Fibroblast of mammary gland (primary cell): ENCODE measurements at regions not wholly inside any gene's neighbourhood (a gene's known extent, or its start where the extent isn't known, plus 50 kb on each side); places are given as distances from the start of the nearest gene placed in this dataset.
"Not testable (repeated sequence)": the region's sequence is repeated elsewhere in the genome, so short reads cannot be mapped to it uniquely, and the experiment has no call there.

Source experiments
- DNase-seq: peaks from one replicate; pipeline ENCODE4 v3.0.0-alpha.2; 2010; ENCODE audit warnings: low read depth
- H3K4me3 ChIP-seq: 2 replicates; pipeline ENCODE4 v1.5.1; 2011; ENCODE audit warnings: low read depth, mild to moderate bottlenecking, low read length, moderate library complexity; ENCODE audit not compliant: control insufficient read depth
- CTCF ChIP-seq: conservative IDR thresholded peaks from 2 replicates; pipeline ENCODE4 v1.5.1; 2011; ENCODE audit warnings: low read depth, low read length, inconsistent platforms; ENCODE audit not compliant: control insufficient read depth, insufficient read depth

- no peak overlapping the region for H3K4me3 ChIP-seq
- no peak for TF ChIP-seq CTCF
- DNase-seq: no peak
Measured at GRCh38 chr14:36423430-36423829, 96.6 kb downstream of the NKX2-1 start.

GRCh38 chr14:36420149-36420687 lies 99.8 kb upstream of the MBIP start:
- no peak for DNase-seq
- H3K4me3 ChIP-seq: no peak overlapping the region
- TF ChIP-seq CTCF: no peak

GRCh38 chr14:36418937-36419336 lies 98.5 kb upstream of the MBIP start:
- no peak overlapping the region for H3K4me3 ChIP-seq
- no peak for DNase-seq
- TF ChIP-seq CTCF: no peak

GRCh38 chr14:36411951-36412350 lies 91.5 kb upstream of the MBIP start:
- DNase-seq, H3K4me3 ChIP-seq: not testable (repeated sequence)

GRCh38 chr14:36408388-36408787 lies 88.0 kb upstream of the MBIP start:
- TF ChIP-seq CTCF: no peak
- no peak overlapping the region for H3K4me3 ChIP-seq
- no peak for DNase-seq

GRCh38 chr14:36405589-36406274 lies 85.3 kb upstream of the MBIP start:
- DNase-seq: no peak
- H3K4me3 ChIP-seq: no peak overlapping the region
- TF ChIP-seq CTCF: no peak

- H3K4me3 ChIP-seq: no peak overlapping the region
- DNase-seq: no peak
- no peak for TF ChIP-seq CTCF
Measured at GRCh38 chr14:36402867-36403266, 82.4 kb upstream of the MBIP start.
